GM21619 (cell line): ENCODE measurements at regions not wholly inside any gene's neighbourhood (a gene's known extent, or its start where the extent isn't known, plus 50 kb on each side); places are given as distances from the start of the nearest gene placed in this dataset.

Source experiments
- ATAC-seq: cut with Tn5 transposase; IDR thresholded peaks from one replicate; pipeline ENCODE4 v1.9.1; 2021; ENCODE audit not compliant: unreplicated experiment

DNA sequence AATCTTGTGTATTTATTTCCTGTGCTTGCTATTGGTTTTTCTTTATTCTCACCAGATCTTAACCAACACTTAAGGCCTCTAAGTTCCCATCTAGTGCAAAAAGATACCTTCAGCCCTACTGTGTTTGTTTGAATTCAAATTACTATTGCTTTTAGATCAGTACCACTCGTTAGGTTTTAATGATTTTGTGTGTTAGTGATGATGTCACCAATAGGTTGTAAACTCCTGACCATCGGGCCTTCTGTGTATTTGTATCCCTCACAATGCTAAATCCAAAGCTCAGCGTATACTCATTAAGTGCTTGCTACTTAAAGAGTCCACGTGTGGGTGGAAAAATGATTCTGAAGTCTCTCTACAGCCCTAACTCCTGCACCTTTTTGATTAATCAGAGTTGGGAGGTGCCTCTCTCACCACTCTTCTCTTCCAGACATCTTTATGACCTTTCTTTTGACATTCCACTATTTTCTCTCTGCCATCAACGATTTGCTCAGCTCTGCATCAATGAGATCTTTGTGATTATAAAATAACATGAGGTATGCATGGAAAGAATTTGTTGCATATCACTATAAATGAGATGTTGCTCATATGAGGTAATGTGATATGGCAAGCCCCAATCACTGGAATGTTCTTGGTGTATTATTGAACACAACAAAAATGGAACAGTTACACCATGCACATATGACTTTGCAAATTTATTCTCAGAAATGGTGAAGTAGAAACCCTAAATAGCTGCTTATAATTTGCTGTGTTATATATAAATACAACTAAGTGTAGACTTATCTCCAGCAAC is 55.1 kb upstream of the LAMA2 start:
- ATAC-seq = no peak

DNA sequence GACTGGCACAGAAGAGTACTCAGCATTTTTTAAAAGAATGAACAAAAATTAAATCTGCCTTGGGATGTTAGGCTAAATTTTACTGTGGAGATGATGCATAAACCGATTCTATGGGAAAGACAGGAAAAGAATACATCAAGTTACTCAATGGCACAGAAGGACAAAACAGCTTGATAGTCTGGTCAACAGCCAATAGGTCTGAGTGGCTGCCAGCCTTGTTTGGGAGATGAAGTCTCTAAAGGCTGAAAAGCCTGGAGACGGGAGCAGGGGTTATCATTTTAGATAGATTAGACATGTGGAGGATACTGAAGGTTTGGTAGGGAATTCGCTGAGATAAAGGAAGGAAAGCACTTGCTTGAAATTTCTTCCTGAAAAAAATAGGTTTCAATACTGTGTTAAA is 56.3 kb upstream of the LAMA2 start:
- ATAC-seq = no peak

DNA sequence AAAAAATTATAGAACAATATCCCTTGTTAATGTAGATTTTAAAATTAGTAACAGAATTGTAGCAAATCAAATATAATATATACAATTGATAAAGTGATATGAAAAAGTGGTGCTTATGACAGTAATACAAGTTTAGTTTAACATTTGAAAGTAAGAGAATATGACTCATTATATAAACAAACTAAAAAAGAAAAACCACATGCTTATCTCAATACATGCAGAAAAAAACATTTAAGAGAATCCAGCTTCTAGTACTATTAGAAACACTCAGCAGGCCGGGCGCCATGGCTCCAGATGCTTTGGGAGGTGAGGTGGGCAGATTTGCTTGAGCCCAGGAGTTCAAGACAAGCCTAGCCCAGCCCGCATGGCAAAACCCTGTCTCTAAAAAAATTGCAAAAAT is 60.7 kb upstream of the LAMA2 start:
- ATAC-seq = no peak

DNA sequence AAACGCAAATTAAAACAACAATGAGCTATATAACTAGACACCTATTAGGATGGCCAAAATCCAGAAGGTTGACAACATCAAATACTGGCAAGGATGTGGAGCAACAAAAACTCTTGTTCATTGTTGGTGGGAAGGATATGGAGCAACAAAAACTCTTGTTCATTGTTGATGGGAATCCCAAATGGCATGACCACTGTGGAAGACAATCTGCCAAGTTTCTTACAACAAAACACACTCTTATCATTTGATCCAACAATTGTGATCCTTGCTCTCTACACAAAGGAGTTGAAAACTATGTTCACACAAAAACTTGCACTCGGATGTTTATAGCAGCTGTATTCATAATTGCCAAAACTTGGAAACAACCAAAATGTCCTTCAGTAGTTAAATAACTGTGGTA is 61.8 kb upstream of the LAMA2 start:
- ATAC-seq = no peak

DNA sequence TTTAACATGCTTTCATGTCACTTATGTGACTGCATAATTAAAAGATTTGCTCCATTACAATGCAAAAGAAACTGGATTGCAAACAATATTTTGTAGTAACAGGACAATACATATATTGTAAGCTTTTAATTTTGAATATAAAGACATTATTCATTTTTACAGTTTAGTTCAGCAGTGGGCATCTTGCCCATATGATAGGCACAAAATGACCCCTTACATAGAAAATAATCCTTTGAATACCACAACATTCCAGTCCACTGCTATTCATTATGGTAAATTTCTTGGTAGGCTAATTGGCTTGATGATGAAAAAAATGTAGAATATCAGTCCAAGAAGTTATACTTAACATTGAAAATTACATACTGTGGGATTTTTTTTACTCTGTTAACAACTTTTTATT is 74.1 kb upstream of the LAMA2 start:
- ATAC-seq = no peak

DNA sequence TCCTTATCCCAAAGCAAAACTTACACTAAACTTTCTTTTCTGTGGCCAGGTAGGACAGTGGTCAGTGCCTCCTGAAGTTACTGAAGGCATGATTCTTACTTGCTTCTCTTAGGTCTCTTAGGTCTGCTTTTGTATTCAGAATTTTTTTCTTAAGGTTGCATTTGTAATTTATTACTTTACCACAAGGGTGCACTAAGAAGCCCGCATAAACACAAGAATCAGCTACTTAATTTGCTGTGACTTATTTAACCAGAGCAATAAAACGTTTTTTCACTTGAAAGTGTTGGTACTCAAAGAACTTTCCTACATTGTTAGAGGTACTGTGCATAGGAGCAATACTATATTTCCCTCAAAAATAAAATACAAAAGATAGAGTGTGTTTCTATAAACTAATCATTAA is 75.4 kb upstream of the LAMA2 start:
- no peak for ATAC-seq

DNA sequence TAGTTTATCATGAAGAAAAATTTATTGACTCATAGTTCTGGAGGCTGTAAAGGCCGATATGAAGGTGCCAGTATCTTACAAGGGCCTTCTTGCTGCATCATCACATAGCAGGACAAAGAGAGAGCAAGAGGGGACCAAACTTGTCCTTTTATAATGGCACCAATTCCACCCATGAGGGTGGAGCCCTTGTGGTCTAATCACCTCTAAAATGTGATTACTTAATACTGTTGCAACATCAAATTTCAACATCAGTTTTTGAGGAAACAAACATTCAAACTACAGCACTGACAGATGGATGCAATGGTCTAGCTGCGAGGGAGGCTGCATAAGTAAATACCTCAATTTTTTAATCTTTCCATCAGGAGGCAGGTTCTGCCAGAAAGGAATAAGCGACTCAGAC is 76.7 kb upstream of the LAMA2 start:
- no peak for ATAC-seq

DNA sequence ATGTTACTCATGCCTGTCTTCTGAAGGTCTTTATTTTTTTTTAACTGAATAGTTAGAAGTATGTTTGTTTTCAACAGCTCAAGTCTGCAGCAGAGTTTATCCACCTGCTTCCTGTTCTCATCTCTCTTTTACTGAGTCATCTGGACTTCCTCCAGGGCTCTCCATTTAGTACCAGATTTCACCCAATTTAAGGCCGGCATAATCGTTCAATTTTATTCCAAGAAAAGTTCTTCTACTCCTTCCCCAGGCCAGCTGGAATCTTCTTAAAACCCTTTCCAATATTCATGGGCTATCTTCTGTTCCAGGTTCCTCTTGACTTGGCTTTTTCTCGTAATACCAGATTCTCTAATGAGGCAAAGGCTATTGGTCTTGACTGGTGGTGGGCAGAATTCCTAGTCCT is 79.0 kb upstream of the LAMA2 start:
- no peak for ATAC-seq

DNA sequence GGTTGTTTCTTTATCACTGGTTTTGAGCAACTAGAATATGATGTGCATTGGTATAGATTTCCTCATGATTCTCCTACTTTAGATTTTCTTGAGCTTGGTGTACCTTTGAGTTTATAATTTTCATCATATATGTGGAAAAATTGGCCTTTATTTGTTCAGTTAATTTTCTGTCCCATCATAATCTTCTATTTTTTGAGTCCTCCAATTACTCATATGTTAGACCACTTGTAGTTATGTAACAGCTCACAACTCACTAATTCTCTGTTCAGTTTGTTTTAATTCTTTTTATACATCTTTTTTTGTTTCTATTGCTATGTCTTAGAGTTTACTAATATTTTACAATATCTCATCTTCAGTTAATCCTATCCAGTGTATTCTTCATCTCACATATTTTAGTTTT is 81.3 kb upstream of the LAMA2 start:
- ATAC-seq = no peak

DNA sequence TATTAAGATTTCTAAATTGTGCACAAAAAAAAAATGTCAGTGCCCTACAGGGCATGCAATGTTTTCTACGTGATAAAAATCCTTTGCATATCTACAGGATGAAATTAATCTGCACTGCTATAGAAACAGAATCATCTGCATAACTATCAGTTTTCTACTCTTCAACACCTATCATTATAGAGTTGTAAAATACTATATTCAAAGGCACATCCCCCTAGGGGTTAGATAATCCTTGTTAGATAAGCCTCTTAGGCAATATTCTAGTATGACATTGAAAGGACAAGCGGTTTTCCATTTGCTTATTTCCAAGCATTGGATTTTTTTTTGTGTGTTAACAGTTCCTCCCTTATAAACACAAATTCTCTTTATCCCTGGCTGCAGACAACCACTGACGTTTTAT is 98.7 kb upstream of the LAMA2 start:
- no peak for ATAC-seq

DNA sequence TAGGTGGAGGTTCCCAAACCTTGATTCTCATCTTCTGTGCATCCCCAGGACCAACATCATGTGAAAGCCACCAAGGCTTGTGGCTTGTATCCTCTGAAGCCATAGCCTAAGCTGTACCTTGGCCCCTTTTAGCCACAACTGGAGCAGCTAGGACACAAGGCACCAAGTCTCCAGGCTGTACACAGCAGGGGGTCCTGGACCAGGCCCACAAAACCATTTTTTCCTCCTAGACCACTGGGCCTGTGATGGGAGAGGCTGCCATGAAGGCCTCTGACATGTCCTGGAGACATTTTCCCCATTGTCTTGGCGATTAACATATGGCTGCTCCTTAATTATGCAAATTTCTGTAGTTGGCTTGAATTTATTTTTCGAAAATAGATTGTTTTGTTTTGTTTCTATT is 114.8 kb upstream of the LAMA2 start:
- ATAC-seq = no peak

DNA sequence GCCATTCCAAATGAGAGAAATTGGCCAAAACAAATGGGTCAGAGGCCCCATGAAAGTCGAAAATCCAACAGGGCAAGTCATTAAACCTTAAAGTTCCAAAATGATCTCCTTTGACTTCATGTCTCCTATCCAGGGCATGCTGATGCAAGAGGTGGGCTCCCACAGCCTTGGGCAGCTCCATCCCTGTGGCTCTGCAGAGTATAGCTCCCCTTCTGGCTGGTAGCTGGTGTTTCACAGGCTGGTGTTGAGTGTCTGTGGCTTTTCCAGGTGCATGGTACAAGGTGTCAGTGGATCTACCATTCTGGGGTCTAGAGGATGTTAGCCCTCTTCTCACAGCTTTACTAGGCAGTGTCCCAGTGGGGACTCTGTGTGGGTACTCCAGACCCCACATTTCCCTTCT is 115.2 kb upstream of the LAMA2 start:
- no peak for ATAC-seq

DNA sequence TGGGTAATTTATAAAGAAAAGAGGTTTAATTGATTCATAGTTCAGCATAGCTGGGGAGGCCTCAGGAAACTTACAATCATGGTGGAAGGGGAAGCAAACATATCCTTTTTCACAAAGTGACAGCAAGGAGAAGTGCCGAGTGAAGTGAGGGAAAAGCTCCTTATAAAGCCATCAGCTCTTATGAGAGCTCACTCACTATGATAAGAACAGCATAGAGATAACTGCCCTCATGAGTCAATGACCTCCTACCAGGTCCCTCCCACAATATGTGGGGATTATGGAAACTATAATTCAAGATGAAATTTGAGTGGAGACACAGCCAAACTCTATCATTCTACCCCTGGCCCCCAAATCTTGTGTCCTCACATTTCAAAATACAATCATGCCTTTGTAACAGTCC is 115.8 kb upstream of the LAMA2 start:
- ATAC-seq = no peak

DNA sequence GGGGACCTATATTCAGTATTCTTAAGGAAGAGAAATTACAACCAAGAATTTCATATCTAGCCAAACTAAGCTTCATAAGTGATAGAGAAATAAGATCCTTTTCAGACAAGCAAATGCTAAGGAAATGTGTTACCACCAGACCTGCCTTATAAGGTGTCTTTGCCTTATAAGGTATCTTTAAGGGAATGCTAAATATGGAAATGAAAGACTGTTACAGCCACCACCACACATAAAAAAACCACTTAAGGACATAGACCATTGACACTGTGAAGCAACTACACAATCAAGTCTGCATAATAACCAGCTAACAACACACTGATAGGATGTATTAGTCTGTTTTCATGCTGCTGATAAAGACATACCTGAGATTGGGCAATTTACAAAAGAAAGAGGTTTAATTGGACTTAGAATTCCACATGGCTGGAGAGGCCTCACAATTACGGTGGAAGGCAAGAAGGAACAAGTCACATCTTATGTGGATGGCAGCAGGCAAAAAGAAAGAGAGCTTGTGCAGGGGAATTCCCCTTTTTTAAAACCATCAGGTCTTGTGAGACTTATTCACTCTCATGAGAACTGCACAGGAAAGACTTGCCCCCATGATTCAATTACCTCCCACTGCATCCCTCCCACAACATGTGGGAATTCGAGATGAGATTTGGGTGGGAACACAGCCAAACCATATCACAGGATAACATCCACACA is 119.2 kb upstream of the LAMA2 start:
- no peak for ATAC-seq

DNA sequence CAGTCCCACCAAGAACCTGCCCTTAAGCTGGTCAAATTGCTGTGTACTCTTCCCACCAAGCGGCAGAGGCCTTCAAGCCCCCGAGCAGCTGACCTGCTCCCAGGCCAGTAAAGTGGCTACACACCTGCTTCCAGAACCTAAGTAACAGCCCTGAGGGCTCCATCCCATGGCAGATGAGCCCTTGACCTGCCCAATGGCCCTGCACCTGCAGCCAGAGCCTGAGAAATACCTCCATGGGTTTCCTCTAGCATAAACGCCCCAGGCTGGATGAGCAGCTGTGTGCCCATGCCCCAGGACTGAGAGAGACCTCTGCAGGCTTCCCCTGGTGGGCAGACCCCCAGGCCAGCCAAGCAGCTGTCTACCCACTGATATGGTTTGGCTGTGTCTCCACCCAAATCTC is 123.0 kb upstream of the LAMA2 start:
- ATAC-seq = no peak

DNA sequence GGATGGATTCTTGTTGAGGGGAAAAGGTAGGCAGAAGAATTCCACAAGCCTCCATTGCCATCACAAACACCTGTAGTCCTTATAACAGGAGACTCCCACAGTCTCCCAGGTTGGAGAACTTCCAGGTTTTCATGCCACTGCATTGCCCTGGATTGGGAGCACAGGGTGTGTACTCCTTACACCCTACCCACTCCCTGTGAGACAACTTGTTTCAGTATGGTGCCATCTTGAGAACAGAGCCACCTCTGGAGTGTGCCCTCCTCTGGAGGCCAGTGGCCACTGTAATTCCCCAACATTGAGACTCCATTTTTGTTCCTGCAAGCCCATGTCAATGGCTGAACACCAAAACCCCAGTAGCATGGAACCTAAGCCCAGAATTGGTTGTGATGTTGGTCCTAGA is 123.5 kb upstream of the LAMA2 start:
- no peak for ATAC-seq

DNA sequence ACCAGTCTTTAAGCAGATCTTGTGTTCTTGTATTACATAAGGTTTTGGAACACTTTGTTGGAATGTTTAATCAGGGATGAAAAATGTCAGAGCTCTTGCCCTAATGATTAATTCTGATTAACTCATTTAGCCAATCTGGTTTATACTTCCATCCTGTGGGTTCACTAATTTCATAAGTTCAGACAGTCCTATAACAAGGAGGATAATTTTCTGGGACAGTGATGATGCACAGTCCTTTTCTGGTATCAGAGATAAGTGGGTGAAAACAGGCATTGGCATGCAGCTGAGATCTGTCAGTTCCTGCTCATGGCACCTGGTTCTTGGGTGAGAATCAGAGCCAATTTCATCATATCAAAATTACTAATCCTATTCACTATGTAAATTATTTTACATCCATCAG is 125.0 kb upstream of the LAMA2 start:
- no peak for ATAC-seq

DNA sequence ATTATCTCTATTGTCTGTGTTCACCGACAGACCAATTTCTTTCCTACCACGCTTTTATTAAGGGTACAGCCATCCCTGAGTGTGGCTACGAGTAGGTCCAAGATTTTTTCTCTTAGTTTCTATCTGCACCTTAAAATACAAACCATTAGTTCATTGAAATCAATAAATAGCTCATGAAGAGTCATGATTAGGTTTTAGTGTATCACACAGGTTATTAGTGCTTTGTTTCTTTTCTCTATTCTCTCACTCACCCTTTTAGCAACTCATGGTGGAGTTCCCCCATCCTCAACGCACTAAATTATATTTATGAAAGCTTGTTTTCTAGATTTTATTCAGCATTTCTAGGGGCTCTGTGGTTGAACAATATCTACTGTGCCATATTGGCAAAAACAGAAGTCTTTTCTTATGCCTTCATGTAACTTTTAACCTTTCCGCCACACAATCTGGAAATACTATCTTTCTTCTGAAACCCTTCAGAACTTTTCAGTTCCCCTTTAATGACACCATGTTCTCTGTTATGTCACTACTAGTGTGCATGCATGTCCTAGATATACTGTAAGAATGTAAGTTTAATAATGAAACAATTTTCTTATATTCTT is 128.2 kb upstream of the LAMA2 start:
- peak; percentile 96 for ATAC-seq

DNA sequence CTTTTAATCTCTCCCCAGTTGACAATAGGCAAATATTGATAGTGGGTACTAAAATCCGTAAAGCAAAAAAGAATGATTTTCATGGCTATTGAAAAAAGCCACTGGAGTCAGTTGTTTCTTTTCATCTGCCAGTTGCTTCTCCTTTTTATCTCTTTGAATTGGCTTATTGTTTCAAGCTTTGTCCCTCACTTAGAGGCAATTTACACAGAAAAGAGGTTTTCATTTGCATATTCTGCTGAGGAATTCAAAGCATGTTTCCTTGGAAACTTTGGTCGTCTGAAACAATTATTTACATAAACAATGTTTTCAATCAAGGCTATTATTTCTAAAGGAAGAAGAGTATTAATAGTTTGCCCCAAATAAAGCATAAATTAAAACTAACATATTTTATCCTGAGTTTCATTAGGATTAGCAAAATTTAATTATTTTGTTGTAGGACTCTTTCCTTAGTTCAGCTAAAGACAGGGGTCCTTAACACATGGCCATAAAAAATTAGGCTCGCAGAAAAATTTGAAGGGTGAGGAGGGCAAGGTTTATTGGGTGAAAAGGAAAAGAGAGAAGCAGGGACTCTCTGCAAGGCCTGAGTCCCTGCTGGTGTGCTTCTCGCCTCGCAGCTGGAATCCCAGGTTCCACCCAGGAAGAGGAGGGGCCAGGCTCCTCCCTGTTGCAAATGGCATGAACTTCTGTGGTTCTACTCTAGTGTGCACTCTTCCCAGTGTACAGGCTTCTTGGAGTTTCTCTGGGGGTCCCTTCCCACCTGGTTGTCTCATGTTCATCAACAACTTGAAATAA is 138.8 kb upstream of the LAMA2 start:
- ATAC-seq = no peak

DNA sequence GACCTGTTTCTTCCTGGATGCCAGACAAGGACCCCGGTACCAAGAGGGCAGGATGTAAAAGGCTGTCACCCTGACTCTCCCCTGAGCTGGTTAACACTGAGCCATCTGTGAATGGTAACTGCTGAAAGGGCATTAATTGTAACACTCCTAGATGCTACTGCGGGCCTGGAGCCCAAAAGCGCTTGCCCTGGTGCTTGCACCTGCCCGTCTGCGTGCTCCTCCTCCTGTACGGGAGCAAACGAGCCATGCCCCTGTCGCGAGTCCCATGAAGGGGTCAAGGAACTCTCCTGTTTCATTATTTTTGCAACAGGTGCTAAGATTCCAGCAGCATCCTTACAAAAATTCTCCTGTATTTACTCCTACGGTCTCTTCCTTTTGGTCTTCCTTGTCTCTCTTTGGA is 140.0 kb upstream of the LAMA2 start:
- no peak for ATAC-seq

DNA sequence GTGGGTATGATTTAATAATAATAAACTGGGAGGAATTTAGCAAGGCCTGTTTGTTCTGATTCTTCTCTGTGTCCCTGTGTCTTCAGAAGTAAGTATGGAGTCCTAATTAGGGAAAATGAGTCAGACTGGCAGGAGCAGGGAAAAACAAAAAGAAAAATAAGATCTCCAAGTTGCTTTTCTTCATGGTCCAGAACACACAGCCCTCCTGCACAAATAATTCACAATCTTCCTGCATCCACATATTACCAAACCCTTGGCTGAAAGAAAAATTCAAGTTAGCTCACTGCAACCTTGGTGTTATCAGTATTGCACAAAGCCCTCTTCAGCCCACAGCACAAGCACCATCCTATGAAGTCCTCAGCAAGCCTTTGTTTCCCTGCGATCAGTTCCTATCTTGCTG is 142.0 kb upstream of the LAMA2 start:
- ATAC-seq = no peak

DNA sequence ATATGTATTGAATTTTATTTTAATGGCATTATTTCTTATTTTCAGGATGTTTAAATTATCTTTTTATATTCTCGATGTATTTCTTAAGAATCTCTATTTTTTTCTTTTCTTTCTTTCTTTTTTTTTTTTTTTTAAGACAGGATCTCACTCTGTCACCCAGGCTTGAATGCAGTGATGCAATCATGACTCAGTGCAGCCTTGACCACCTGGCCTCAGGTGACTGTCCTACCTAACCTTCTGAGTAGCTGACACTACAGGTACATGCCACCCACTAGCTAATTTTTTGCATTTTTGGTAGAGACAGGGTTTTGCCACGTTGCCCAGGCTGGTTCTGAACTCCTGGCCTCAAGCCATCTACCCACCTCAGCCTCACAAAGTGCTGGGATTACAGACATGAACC is 143.8 kb upstream of the LAMA2 start:
- ATAC-seq = no peak
